OCI-LY3 (cell line): ENCODE measurements at regions not wholly inside any gene's neighbourhood (a gene's known extent, or its start where the extent isn't known, plus 50 kb on each side); places are given as distances from the start of the nearest gene placed in this dataset.

Experiments
- CTCF ChIP-seq: fragments of 200-600, 300-600 bp; sonication (generic); IDR thresholded peaks from 2 replicates; pipeline ENCODE4 v1.5.1; 2014; ENCODE audit warnings: antibody characterized with exemption, low read length, low read depth
- EZH2phosphoT487 ChIP-seq: fragments of 200-600 bp; shearing (Covaris generic); IDR thresholded peaks from 2 replicates; pipeline ENCODE4 v1.6.1; 2018; ENCODE audit warnings: antibody characterized with exemption, mixed run types, low read depth

GRCh38 chr4:123941306-123941705 is 544.7 kb downstream of the SPRY1 start:
- TF ChIP-seq CTCF = no peak
- TF ChIP-seq EZH2phosphoT487 = no peak
